Testis (tissue), 2 donors: ENCODE measurements at regions not wholly inside any gene's neighbourhood (a gene's known extent, or its start where the extent isn't known, plus 50 kb on each side); places are given as distances from the start of the nearest gene placed in this dataset.

Experiments
- CTCF ChIP-seq, 3 experiments: fragments of 450-650 bp in 2 of 3; fragments of 200-600 bp in 1 of 3; sonication (generic) in 1 of 3; IDR thresholded peaks; one replicate each; pipeline ENCODE4 v1.5.1; 2016 to 2019; ENCODE audit warnings: antibody characterized with exemption in 3 of 3, mild to moderate bottlenecking in 2 of 3, moderate library complexity in 1 of 3
- POLR2A ChIP-seq: fragments of 450-650 bp; IDR thresholded peaks from one replicate; pipeline ENCODE4 v1.6.1; 2017; ENCODE audit warnings: antibody characterized with exemption, mild to moderate bottlenecking, moderate library complexity

GRCh38 chr12:90075685-90076084 lies 367.0 kb upstream of the ATP2B1 start:
- TF ChIP-seq CTCF (IDR thresholded peaks at IDR 0.05), result no peak
- TF ChIP-seq POLR2A, result no peak
